GM23338 (cell line): ENCODE measurements at regions not wholly inside any gene's neighbourhood (a gene's known extent, or its start where the extent isn't known, plus 50 kb on each side); places are given as distances from the start of the nearest gene placed in this dataset.

Source experiments
- ATAC-seq: fragments of 200-7000 bp; cut with Tn5 transposase; 3 replicates; pipeline ENCODE4 v1.9.1; 2020
- DNase-seq: peaks from one replicate; pipeline ENCODE4 v3.0.0-alpha.2; 2015; ENCODE audit warnings: low spot score
- H2AFZ ChIP-seq: fragments of 200-600 bp; sonication (generic); 2 replicates; pipeline ENCODE4 v1.8.0; 2016; ENCODE audit warnings: antibody characterized with exemption, mild to moderate bottlenecking, moderate library complexity
- H3F3A ChIP-seq: fragments of 200-600 bp; sonication (generic); replicated peaks from 2 replicates; pipeline ENCODE4 v1.8.0; 2017; ENCODE audit warnings: antibody characterized with exemption, mixed run types, low read depth
- H3K27ac ChIP-seq: fragments of 200-600 bp; sonication (generic); 2 replicates; pipeline ENCODE4 v1.6.1; 2016; ENCODE audit warnings: low read depth
- H3K27me3 ChIP-seq: fragments of 200-600 bp; sonication (generic); 2 replicates; pipeline ENCODE4 v1.8.0; 2016; ENCODE audit warnings: mild to moderate bottlenecking, mixed run types, moderate library complexity; ENCODE audit not compliant: insufficient read depth
- H3K36me3 ChIP-seq: fragments of 200-600 bp; sonication (generic); 2 replicates; pipeline ENCODE4 v1.8.0; 2016; ENCODE audit warnings: mild to moderate bottlenecking; ENCODE audit not compliant: insufficient read depth
- H3K4me1 ChIP-seq: fragments of 200-600 bp; sonication (generic); 2 replicates; pipeline ENCODE4 v1.8.0; 2016; ENCODE audit warnings: mild to moderate bottlenecking, moderate library complexity; ENCODE audit not compliant: insufficient read depth
- H3K4me2 ChIP-seq: fragments of 200-600 bp; sonication (generic); 2 replicates; pipeline ENCODE4 v1.7.1; 2017; ENCODE audit warnings: mixed run types
- H3K4me3 ChIP-seq: fragments of 200-600 bp; sonication (generic); 2 replicates; pipeline ENCODE4 v1.6.1; 2016; ENCODE audit warnings: mixed run types
- H3K79me2 ChIP-seq: fragments of 200-600 bp; sonication (generic); replicated peaks from 2 replicates; pipeline ENCODE4 v1.8.0; 2017; ENCODE audit warnings: mild to moderate bottlenecking; ENCODE audit not compliant: insufficient read depth
- H3K9me2 ChIP-seq: fragments of 200-600 bp; sonication (generic); 2 replicates; pipeline ENCODE4 v1.8.0; 2017; ENCODE audit not compliant: insufficient read depth
- H4K20me1 ChIP-seq: fragments of 200-600 bp; sonication (generic); replicated peaks from 2 replicates; pipeline ENCODE4 v1.8.0; 2017; ENCODE audit warnings: mild to moderate bottlenecking; ENCODE audit not compliant: insufficient read depth
- H3K27ac Mint-ChIP-seq: 2 replicates; pipeline ENCODE4 v1.8.0; 2020; ENCODE audit warnings: inconsistent platforms, mild to moderate bottlenecking, moderate library complexity, mixed read lengths
- H3K27me3 Mint-ChIP-seq: 3 replicates; pipeline ENCODE4 v1.8.0; 2022; ENCODE audit warnings: low read depth, mild to moderate bottlenecking, moderate library complexity, mixed read lengths, inconsistent platforms; ENCODE audit not compliant: insufficient read depth, poor library complexity
- H3K36me3 Mint-ChIP-seq: 3 replicates; pipeline ENCODE4 v1.8.0; 2021; ENCODE audit warnings: low read depth, mild to moderate bottlenecking, inconsistent platforms, moderate library complexity, mixed read lengths
- H3K4me1 Mint-ChIP-seq: 3 replicates; pipeline ENCODE4 v1.8.0; 2020; ENCODE audit warnings: mild to moderate bottlenecking, inconsistent platforms, mixed read lengths
- H3K4me3 Mint-ChIP-seq: 3 replicates; pipeline ENCODE4 v1.8.0; 2021; ENCODE audit warnings: moderate library complexity, mild to moderate bottlenecking, inconsistent platforms, mixed read lengths
- H3K9me3 Mint-ChIP-seq: 3 replicates; pipeline ENCODE4 v1.8.0; 2020; ENCODE audit warnings: moderate library complexity, mild to moderate bottlenecking, inconsistent platforms, mixed read lengths
- EZH2 ChIP-seq: fragments of 200-600 bp; sonication (generic); IDR thresholded peaks from one replicate; pipeline ENCODE4 v1.8.0; 2017; ENCODE audit warnings: antibody characterized with exemption, mild to moderate bottlenecking, low read depth; ENCODE audit not compliant: unreplicated experiment
- EZH2phosphoT487 ChIP-seq: fragments of 200-600 bp; sonication (generic); IDR thresholded peaks from one replicate; pipeline ENCODE4 v1.8.1; 2018; ENCODE audit warnings: antibody characterized with exemption; ENCODE audit not compliant: unreplicated experiment
- NANOG ChIP-seq: IDR thresholded peaks from 2 replicates; pipeline ENCODE4 v1.6.1; 2016; ENCODE audit warnings: antibody characterized with exemption, borderline replicate concordance
- STAT1 ChIP-seq: IDR thresholded peaks from one replicate; pipeline ENCODE4 v1.6.1; 2016; ENCODE audit warnings: antibody characterized with exemption; ENCODE audit not compliant: unreplicated experiment
- TF ChIP-seq, protein P1 (sequence below): fragments of 250-450 bp; sonication (Bioruptor Pico); IDR thresholded peaks from 2 replicates; pipeline ENCODE4 v1.5.0; 2020; ENCODE audit warnings: mild to moderate bottlenecking, moderate library complexity
- TF ChIP-seq, protein P2 (sequence below): IDR thresholded peaks from 2 replicates; pipeline ENCODE4 v1.6.1; 2016; ENCODE audit warnings: antibody characterized with exemption
- TF ChIP-seq, protein P3 (sequence below): IDR thresholded peaks from one replicate; pipeline ENCODE4 v1.6.1; 2018; ENCODE audit warnings: antibody characterized with exemption; ENCODE audit not compliant: unreplicated experiment

DNA sequence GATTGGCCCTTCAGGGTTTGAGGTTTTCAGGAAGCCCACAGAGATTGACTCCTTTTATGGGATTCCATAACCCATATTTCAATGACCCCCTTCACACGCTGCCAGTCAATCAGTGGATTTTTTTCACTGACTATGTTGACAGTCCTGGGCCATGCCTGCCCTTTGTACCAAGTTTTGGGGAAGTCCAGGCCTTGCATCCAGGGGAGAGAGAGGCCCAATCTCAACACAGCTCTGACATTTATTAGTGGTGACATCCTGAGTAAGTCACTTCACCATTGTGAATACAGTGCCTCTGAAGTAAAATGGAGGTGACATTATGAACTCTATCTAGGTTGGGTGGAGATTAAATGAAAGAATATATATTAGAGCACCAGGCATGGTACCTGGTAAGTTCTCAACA, 181.1 kb downstream of the NUFIP1 start:
- no peak overlapping the region for H3K4me3 ChIP-seq
- TF ChIP-seq, protein P1, sequence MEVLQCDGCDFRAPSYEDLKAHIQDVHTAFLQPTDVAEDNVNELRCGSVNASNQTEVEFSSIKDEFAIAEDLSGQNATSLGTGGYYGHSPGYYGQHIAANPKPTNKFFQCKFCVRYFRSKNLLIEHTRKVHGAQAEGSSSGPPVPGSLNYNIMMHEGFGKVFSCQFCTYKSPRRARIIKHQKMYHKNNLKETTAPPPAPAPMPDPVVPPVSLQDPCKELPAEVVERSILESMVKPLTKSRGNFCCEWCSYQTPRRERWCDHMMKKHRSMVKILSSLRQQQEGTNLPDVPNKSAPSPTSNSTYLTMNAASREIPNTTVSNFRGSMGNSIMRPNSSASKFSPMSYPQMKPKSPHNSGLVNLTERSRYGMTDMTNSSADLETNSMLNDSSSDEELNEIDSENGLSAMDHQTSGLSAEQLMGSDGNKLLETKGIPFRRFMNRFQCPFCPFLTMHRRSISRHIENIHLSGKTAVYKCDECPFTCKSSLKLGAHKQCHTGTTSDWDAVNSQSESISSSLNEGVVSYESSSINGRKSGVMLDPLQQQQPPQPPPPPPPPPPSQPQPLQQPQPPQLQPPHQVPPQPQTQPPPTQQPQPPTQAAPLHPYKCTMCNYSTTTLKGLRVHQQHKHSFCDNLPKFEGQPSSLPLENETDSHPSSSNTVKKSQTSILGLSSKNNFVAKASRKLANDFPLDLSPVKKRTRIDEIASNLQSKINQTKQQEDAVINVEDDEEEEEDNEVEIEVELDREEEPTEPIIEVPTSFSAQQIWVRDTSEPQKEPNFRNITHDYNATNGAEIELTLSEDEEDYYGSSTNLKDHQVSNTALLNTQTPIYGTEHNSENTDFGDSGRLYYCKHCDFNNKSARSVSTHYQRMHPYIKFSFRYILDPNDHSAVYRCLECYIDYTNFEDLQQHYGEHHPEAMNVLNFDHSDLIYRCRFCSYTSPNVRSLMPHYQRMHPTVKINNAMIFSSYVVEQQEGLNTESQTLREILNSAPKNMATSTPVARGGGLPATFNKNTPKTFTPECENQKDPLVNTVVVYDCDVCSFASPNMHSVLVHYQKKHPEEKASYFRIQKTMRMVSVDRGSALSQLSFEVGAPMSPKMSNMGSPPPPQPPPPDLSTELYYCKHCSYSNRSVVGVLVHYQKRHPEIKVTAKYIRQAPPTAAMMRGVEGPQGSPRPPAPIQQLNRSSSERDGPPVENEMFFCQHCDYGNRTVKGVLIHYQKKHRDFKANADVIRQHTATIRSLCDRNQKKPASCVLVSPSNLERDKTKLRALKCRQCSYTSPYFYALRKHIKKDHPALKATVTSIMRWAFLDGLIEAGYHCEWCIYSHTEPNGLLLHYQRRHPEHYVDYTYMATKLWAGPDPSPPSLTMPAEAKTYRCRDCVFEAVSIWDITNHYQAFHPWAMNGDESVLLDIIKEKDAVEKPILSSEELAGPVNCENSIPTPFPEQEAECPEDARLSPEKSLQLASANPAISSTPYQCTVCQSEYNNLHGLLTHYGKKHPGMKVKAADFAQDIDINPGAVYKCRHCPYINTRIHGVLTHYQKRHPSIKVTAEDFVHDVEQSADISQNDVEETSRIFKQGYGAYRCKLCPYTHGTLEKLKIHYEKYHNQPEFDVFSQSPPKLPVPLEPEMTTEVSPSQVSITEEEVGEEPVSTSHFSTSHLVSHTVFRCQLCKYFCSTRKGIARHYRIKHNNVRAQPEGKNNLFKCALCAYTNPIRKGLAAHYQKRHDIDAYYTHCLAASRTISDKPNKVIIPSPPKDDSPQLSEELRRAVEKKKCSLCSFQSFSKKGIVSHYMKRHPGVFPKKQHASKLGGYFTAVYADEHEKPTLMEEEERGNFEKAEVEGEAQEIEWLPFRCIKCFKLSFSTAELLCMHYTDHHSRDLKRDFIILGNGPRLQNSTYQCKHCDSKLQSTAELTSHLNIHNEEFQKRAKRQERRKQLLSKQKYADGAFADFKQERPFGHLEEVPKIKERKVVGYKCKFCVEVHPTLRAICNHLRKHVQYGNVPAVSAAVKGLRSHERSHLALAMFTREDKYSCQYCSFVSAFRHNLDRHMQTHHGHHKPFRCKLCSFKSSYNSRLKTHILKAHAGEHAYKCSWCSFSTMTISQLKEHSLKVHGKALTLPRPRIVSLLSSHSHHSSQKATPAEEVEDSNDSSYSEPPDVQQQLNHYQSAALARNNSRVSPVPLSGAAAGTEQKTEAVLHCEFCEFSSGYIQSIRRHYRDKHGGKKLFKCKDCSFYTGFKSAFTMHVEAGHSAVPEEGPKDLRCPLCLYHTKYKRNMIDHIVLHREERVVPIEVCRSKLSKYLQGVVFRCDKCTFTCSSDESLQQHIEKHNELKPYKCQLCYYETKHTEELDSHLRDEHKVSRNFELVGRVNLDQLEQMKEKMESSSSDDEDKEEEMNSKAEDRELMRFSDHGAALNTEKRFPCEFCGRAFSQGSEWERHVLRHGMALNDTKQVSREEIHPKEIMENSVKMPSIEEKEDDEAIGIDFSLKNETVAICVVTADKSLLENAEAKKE (CRISPR knock-in tag) = no peak
- TF ChIP-seq EZH2 (no peak), NANOG (no peak)
- TF ChIP-seq, protein P2, sequence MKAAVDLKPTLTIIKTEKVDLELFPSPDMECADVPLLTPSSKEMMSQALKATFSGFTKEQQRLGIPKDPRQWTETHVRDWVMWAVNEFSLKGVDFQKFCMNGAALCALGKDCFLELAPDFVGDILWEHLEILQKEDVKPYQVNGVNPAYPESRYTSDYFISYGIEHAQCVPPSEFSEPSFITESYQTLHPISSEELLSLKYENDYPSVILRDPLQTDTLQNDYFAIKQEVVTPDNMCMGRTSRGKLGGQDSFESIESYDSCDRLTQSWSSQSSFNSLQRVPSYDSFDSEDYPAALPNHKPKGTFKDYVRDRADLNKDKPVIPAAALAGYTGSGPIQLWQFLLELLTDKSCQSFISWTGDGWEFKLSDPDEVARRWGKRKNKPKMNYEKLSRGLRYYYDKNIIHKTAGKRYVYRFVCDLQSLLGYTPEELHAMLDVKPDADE = no peak
- no peaks in the 10 kb centered on the region for H3K36me3 ChIP-seq
- H3K9me2 ChIP-seq = 0 out of 2 replicates have a peak, but pooled peaks cover 4% of the 10 kb centered on the region
- no peak overlapping the region for H3K4me3 Mint-ChIP-seq
- H3K27me3 ChIP-seq = no peaks in the 10 kb centered on the region
- no peak for DNase-seq
- H3K36me3 Mint-ChIP-seq = no peaks in the 10 kb centered on the region
- no peaks in the 10 kb centered on the region for H4K20me1 ChIP-seq
- H3K27ac Mint-ChIP-seq = no peak overlapping the region
- H3K4me1 ChIP-seq = no peaks in the 10 kb centered on the region
- H3K4me2 ChIP-seq = no peak overlapping the region
- H3K27ac ChIP-seq = no peak overlapping the region
- peaks cover 6% of the 10 kb centered on the region for H3K27me3 Mint-ChIP-seq
- peaks cover 5% of the 10 kb centered on the region for H3K4me1 Mint-ChIP-seq
- no peak overlapping the region for H2AFZ ChIP-seq
- H3K79me2 ChIP-seq = no peaks in the 10 kb centered on the region
- ATAC-seq = no peak
- no peaks in the 10 kb centered on the region for H3F3A ChIP-seq
- no peaks in the 10 kb centered on the region; the same call in 2 of the 3 replicates for H3K9me3 Mint-ChIP-seq

DNA sequence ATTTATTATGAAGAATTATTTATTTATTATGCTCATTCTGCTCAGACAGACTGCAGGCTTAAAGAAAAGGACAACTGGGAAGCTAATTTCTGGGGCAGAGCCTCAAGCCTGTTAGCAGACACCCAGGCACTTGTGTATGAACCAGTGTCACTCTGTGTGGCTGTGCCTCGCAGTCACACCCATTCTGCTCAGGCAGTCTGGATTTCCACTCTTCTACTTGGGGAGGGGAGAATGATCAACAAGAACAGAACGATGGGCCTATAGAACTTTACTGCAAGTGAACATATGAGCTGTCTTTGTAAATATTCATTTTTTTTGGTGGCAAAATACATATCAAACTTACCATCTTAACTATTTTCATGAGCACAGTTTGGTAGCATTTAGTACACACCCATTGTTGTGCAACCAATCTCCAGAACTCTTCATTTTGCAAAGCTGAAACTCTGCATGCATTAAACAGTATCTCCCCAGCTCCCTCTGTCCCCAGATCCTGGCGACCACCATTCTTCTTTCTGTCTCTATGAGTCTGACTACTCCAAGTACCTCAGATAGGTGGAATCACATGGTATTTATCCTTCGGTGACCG, 181.7 kb downstream of the NUFIP1 start:
- H2AFZ ChIP-seq = no peak overlapping the region
- ATAC-seq (no peak), DNase-seq (no peak)
- Mint-ChIP-seq H3K27ac (no peak overlapping the region), H3K27me3 (peaks cover 6% of the 10 kb centered on the region), H3K36me3 (no peaks in the 10 kb centered on the region), H3K4me3 (no peak overlapping the region), H3K4me1 (peaks cover 9% of the 10 kb centered on the region), H3K9me3 (no peaks in the 10 kb centered on the region; the same call in 2 of the 3 replicates)
- H3K4me1 ChIP-seq = no peaks in the 10 kb centered on the region
- H3K36me3 ChIP-seq = no peaks in the 10 kb centered on the region
- no peak overlapping the region for H3K4me3 ChIP-seq
- no peak overlapping the region for H3K4me2 ChIP-seq
- peaks cover 4% of the 10 kb centered on the region; the same call in 1 of the 2 replicates for H3K9me2 ChIP-seq
- H3K79me2 ChIP-seq = no peaks in the 10 kb centered on the region
- H3K27ac ChIP-seq = no peak overlapping the region
- H4K20me1 ChIP-seq = no peaks in the 10 kb centered on the region
- H3K27me3 ChIP-seq = no peaks in the 10 kb centered on the region
- TF ChIP-seq, protein P3, sequence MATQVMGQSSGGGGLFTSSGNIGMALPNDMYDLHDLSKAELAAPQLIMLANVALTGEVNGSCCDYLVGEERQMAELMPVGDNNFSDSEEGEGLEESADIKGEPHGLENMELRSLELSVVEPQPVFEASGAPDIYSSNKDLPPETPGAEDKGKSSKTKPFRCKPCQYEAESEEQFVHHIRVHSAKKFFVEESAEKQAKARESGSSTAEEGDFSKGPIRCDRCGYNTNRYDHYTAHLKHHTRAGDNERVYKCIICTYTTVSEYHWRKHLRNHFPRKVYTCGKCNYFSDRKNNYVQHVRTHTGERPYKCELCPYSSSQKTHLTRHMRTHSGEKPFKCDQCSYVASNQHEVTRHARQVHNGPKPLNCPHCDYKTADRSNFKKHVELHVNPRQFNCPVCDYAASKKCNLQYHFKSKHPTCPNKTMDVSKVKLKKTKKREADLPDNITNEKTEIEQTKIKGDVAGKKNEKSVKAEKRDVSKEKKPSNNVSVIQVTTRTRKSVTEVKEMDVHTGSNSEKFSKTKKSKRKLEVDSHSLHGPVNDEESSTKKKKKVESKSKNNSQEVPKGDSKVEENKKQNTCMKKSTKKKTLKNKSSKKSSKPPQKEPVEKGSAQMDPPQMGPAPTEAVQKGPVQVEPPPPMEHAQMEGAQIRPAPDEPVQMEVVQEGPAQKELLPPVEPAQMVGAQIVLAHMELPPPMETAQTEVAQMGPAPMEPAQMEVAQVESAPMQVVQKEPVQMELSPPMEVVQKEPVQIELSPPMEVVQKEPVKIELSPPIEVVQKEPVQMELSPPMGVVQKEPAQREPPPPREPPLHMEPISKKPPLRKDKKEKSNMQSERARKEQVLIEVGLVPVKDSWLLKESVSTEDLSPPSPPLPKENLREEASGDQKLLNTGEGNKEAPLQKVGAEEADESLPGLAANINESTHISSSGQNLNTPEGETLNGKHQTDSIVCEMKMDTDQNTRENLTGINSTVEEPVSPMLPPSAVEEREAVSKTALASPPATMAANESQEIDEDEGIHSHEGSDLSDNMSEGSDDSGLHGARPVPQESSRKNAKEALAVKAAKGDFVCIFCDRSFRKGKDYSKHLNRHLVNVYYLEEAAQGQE = no peak
- no peak for TF ChIP-seq STAT1
- no peak for TF ChIP-seq EZH2phosphoT487
- no peaks in the 10 kb centered on the region for H3F3A ChIP-seq
